ENCODE measurements at regions not wholly inside any gene's neighbourhood (a gene's known extent, or its start where the extent isn't known, plus 50 kb on each side); places are given as distances from the start of the nearest gene placed in this dataset.

DNA sequence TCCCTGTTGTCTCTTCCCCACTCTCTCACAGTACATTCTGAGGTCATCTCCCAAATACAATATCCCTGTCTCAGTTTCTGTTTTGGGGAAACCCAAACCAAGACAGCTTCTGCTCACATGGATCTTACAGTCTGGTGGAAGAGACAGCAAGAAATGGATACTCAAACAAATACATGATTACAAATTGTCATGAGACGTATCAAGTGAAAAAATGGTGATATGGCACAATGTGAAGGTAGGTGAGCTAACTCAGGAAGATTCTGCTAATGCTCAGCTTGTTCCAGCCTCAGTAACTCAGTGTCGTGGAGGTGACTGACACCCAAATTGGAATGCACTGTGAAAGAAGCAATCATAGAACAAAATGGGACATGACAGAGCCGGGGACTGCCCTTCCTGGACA lies 68.3 kb downstream of the CHST1 start:
- ATAC-seq (ENCODE audit: low read depth in 2 of 2) = no peak
- no peak overlapping the region for H3K27ac Mint-ChIP-seq
- H3K36me3 Mint-ChIP-seq = no peaks in the 10 kb centered on the region
- no peak for DNase-seq
- H3K9me3 Mint-ChIP-seq = peaks cover 5 to 15% (median 7%) of the 10 kb centered on the region in 7 donors
- H3K4me1 Mint-ChIP-seq = no peaks in the 10 kb centered on the region
- H3K4me3 Mint-ChIP-seq = no peak overlapping the region
- peaks cover 10 to 21% (median 18%) of the 10 kb centered on the region in 3 donors for H3K27me3 Mint-ChIP-seq

GRCh38 chr11:45596571-45596970 lies 68.9 kb downstream of the CHST1 start:
- Mint-ChIP-seq H3K27ac (no peak overlapping the region), H3K36me3 (no peaks in the 10 kb centered on the region), H3K4me3 (no peak overlapping the region), H3K27me3 (peaks cover 10 to 21% (median 18%) of the 10 kb centered on the region in 3 donors), H3K4me1 (no peaks in the 10 kb centered on the region), H3K9me3 (peaks cover 3 to 10% (median 5%) of the 10 kb centered on the region in 7 donors)
- ATAC-seq (ENCODE audit: low read depth in 2 of 2) (no peak), DNase-seq (no peak)

DNA sequence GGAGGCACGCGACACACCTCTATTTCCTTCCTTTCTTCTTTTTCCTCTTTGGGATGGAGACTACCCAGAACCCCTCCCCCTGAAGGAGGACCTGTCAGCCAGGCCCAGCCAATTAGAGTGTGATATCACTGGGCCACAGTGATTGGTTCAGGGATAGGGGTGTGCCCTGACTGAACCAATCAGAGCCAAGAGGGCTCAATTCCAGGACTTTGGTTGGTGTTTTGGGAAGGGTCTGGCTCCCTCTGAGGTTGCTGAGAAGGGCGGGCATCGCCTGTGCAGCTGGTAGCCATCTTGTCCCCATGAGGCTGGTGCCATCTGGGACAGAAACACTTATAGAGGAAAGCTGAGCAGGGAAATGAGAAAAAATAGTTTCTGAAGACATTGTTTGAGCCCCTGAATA lies 71.4 kb downstream of the CHST1 start:
- H3K36me3 Mint-ChIP-seq = no peaks in the 10 kb centered on the region
- peak overlapping the region in 1 of 6 donors; percentile 28 for H3K27ac Mint-ChIP-seq
- peaks cover 6 to 10% (median 9%) of the 10 kb centered on the region in 3 donors for H3K27me3 Mint-ChIP-seq
- no peak for ATAC-seq (ENCODE audit: low read depth in 2 of 2)
- DNase-seq = no peak
- H3K9me3 Mint-ChIP-seq = peaks cover 0 to 6% (median 0%) of the 10 kb centered on the region in 7 donors
- no peak overlapping the region for H3K4me3 Mint-ChIP-seq
- no peaks in the 10 kb centered on the region for H3K4me1 Mint-ChIP-seq

GRCh38 chr11:45592636-45593035 lies 72.8 kb downstream of the CHST1 start:
- DNase-seq (no peak), ATAC-seq (ENCODE audit: low read depth in 2 of 2) (no peak)
- no peaks in the 10 kb centered on the region for H3K4me1 Mint-ChIP-seq
- no peak overlapping the region for H3K27ac Mint-ChIP-seq
- H3K9me3 Mint-ChIP-seq = peaks cover 0 to 6% (median 0%) of the 10 kb centered on the region in 7 donors
- H3K36me3 Mint-ChIP-seq = no peaks in the 10 kb centered on the region
- H3K4me3 Mint-ChIP-seq = no peak overlapping the region
- H3K27me3 Mint-ChIP-seq = peaks cover 9 to 12% (median 10%) of the 10 kb centered on the region in 3 donors

GRCh38 chr11:45590743-45591142 lies 74.7 kb downstream of the CHST1 start:
- ATAC-seq (ENCODE audit: low read depth in 2 of 2) (no peak), DNase-seq (no peak)
- no peak overlapping the region for H3K27ac Mint-ChIP-seq
- H3K9me3 Mint-ChIP-seq = peaks cover 0 to 6% (median 0%) of the 10 kb centered on the region in 7 donors
- H3K4me1 Mint-ChIP-seq = no peaks in the 10 kb centered on the region
- H3K4me3 Mint-ChIP-seq = no peak overlapping the region
- H3K36me3 Mint-ChIP-seq = no peaks in the 10 kb centered on the region
- H3K27me3 Mint-ChIP-seq = peaks cover 9 to 10% (median 10%) of the 10 kb centered on the region in 3 donors

DNA sequence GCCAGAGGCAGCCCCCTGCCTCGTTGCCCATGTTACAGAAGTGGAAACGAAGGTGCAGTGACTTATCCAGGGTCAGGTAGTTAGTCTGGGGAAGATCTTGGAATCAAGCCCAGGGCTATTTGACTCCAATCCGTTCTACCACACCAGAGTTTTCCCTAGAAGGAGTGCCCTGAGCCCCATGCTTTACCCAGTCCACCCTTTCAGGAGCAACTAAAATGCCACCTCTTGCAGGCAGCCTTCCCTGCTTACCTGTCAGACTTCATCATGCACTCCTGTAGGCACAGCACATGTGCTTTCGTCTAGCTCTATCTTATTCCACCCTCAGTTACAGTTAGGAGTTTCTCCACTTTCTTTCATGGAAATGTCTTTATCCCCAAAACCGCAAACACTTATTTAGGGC lies 80.2 kb downstream of the CHST1 start:
- H3K27ac Mint-ChIP-seq = no peak overlapping the region
- no peak overlapping the region for H3K4me3 Mint-ChIP-seq
- ATAC-seq (ENCODE audit: low read depth in 2 of 2) = no peak
- no peaks in the 10 kb centered on the region for H3K4me1 Mint-ChIP-seq
- H3K36me3 Mint-ChIP-seq = peaks cover 0 to 6% of the 10 kb centered on the region in 2 donors
- H3K27me3 Mint-ChIP-seq = peaks cover 22 to 41% (median 37%) of the 10 kb centered on the region in 3 donors
- H3K9me3 Mint-ChIP-seq = peaks cover 0 to 11% (median 0%) of the 10 kb centered on the region in 7 donors
- no peak for DNase-seq

GRCh38 chr11:45583981-45584566 lies 81.3 kb downstream of the CHST1 start:
- Mint-ChIP-seq H3K27ac (no peak overlapping the region), H3K36me3 (peaks cover 0 to 6% of the 10 kb centered on the region in 2 donors), H3K9me3 (peaks cover 0 to 11% (median 0%) of the 10 kb centered on the region in 7 donors), H3K4me3 (no peak overlapping the region), H3K4me1 (no peaks in the 10 kb centered on the region), H3K27me3 (peaks cover 26 to 42% (median 37%) of the 10 kb centered on the region in 3 donors)
- DNase-seq (no peak), ATAC-seq (ENCODE audit: low read depth in 2 of 2) (no peak)

DNA sequence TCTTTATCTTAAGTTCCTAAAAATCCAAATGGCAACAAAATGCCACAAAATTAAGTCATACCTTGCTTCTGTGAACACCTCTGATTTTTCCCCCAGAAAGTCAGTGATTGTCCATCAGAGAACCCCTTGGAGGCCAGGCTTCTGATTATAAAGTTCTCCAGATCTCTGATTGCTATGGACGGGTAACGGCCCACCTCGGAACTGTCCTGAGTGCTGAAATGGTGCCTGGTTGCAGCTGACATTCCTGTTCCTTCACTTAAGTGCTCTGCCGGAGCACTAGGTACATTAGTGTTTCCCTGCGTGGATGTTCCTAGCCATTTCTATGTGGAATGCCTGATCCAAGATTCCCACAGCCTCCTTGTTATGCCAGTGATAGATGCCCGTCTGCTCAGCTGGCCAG lies 85.0 kb downstream of the CHST1 start:
- Mint-ChIP-seq H3K4me3 (no peak overlapping the region), H3K4me1 (no peaks in the 10 kb centered on the region), H3K9me3 (peaks cover 0 to 6% (median 0%) of the 10 kb centered on the region in 7 donors), H3K27me3 (peaks cover 24 to 48% (median 41%) of the 10 kb centered on the region in 3 donors), H3K27ac (peak overlapping the region in 1 of 6 donors; percentile 32), H3K36me3 (peaks cover 0 to 6% of the 10 kb centered on the region in 2 donors)
- ATAC-seq (ENCODE audit: low read depth in 2 of 2) (no peak), DNase-seq (no peak)

GRCh38 chr11:45578316-45578715 lies 87.1 kb downstream of the CHST1 start:
- peaks cover 22 to 47% (median 42%) of the 10 kb centered on the region in 3 donors for H3K27me3 Mint-ChIP-seq

DNA sequence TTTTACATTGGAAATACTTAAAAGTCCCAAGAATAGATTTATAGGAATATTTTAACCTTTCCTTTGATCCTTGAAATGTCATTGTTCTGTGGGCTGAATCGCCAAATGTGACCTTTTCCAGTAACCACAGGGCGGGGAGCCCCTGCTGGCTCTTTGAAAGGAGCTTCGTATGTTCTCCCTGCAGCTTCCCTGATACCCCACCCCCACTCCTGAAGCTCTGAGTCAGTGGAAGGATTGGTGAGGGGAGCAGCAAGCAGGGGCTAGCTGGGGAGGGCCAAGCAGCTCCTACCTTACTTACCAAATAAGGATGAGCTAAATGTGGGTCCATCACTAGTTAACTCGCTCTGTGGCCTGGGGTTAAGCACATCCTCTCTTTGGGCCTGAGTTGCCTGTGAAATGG lies 87.7 kb downstream of the CHST1 start:
- H3K4me3 Mint-ChIP-seq = no peak overlapping the region
- no peak for DNase-seq
- H3K4me1 Mint-ChIP-seq = no peaks in the 10 kb centered on the region
- peaks cover 0 to 6% (median 0%) of the 10 kb centered on the region in 7 donors for H3K9me3 Mint-ChIP-seq
- H3K27ac Mint-ChIP-seq = no peak overlapping the region
- ATAC-seq (ENCODE audit: low read depth in 2 of 2) = no peak
- peaks cover 0 to 6% of the 10 kb centered on the region in 2 donors for H3K36me3 Mint-ChIP-seq
- H3K27me3 Mint-ChIP-seq = peaks cover 22 to 51% (median 37%) of the 10 kb centered on the region in 3 donors

More at GRCh38 chr11:45578316-45578715, 87.1 kb downstream of the CHST1 start:
- no peak for DNase-seq
- no peak overlapping the region for H3K4me3 Mint-ChIP-seq
- peaks cover 0 to 6% of the 10 kb centered on the region in 2 donors for H3K36me3 Mint-ChIP-seq
- H3K27ac Mint-ChIP-seq = no peak overlapping the region
- no peak for ATAC-seq (ENCODE audit: low read depth in 2 of 2)
- peaks cover 0 to 6% (median 0%) of the 10 kb centered on the region in 7 donors for H3K9me3 Mint-ChIP-seq
- H3K4me1 Mint-ChIP-seq = no peaks in the 10 kb centered on the region

- DNase-seq (no peak), ATAC-seq (ENCODE audit: low read depth in 2 of 2) (no peak)
- Mint-ChIP-seq H3K9me3 (peaks cover 0 to 4% (median 0%) of the 10 kb centered on the region in 7 donors), H3K27me3 (peaks cover 13 to 48% (median 34%) of the 10 kb centered on the region in 3 donors), H3K27ac (no peak overlapping the region), H3K4me1 (no peaks in the 10 kb centered on the region), H3K4me3 (no peak overlapping the region), H3K36me3 (peaks cover 0 to 6% of the 10 kb centered on the region in 2 donors)
Measured at GRCh38 chr11:45576461-45577215, 88.8 kb downstream of the CHST1 start.

DNA sequence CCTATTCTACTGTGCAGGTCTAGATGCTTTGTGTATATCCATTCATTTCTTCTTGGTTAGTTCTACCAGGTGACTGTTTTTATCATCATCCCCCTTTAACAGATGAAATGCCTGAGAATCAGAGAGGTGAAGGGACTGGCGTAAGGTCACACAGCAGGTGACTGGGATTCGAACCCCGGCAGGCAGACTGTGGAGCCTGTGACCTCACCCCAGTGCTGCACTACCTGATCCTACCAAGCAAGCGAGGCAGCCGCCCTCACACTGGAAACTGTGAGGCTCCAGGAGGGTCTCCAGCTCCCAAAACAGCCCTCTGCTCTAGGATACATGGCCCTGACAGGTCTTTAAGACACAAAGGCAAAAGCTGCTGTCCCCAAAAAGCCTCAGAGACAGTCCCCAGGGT lies 91.7 kb downstream of the CHST1 start:
- no peaks in the 10 kb centered on the region for H3K4me1 Mint-ChIP-seq
- no peak for ATAC-seq (ENCODE audit: low read depth in 2 of 2)

GRCh38 chr11:45572354-45573123 lies 92.9 kb downstream of the CHST1 start:
- Mint-ChIP-seq H3K4me1 (no peaks in the 10 kb centered on the region), H3K27me3 (peaks cover 5 to 33% (median 24%) of the 10 kb centered on the region in 3 donors), H3K4me3 (no peak overlapping the region), H3K36me3 (no peaks in the 10 kb centered on the region), H3K9me3 (peaks cover 0 to 2% (median 0%) of the 10 kb centered on the region in 7 donors), H3K27ac (no peak overlapping the region)
- ATAC-seq (ENCODE audit: low read depth in 2 of 2) = no peak
- DNase-seq = no peak

More for the DNA sequence above, 91.7 kb downstream of the CHST1 start:
- peaks cover 0 to 2% (median 0%) of the 10 kb centered on the region in 7 donors for H3K9me3 Mint-ChIP-seq
- H3K27ac Mint-ChIP-seq = no peak overlapping the region
- peaks cover 5 to 33% (median 24%) of the 10 kb centered on the region in 3 donors for H3K27me3 Mint-ChIP-seq
- H3K4me3 Mint-ChIP-seq = no peak overlapping the region
- no peak for DNase-seq
- no peaks in the 10 kb centered on the region for H3K36me3 Mint-ChIP-seq

Data from naive B cell (primary cell).